AG10803 (cell line): ENCODE measurements at regions not wholly inside any gene's neighbourhood (a gene's known extent, or its start where the extent isn't known, plus 50 kb on each side); places are given as distances from the start of the nearest gene placed in this dataset.

Source experiments
- DNase-seq: peaks from one replicate; pipeline ENCODE4 v3.0.0; 2010; ENCODE audit warnings: low read depth
- H3K4me3 ChIP-seq: 2 replicates; pipeline ENCODE4 v1.5.1; 2011; ENCODE audit warnings: mild to moderate bottlenecking, low read length, control low read depth
- TF ChIP-seq, protein P1 (sequence below): conservative IDR thresholded peaks from 2 replicates; pipeline ENCODE4 v1.5.1; 2011; ENCODE audit warnings: mild to moderate bottlenecking, low read length, control low read depth, inconsistent platforms

DNA sequence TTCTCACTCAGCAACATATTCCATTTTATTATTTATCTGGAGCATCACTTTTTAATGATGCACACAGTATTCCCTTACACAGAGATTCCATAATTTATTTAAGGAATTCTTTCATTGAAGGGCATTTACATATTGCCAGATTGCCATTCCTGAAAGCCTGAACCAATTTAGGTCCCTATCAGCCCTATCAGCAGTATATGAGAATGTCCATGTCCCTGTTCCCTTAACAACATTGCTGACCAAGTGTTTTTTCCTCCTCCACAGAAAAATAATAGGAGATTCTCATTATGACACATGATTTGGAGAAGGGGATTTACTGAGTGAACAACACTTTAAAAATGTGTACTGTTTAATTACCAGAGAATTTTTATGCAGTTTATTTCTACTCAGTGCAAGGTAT, 90.1 kb upstream of the PHOX2B start:
- H3K4me3 ChIP-seq: no peak overlapping the region
- DNase-seq: no peak
- TF ChIP-seq, protein P1, sequence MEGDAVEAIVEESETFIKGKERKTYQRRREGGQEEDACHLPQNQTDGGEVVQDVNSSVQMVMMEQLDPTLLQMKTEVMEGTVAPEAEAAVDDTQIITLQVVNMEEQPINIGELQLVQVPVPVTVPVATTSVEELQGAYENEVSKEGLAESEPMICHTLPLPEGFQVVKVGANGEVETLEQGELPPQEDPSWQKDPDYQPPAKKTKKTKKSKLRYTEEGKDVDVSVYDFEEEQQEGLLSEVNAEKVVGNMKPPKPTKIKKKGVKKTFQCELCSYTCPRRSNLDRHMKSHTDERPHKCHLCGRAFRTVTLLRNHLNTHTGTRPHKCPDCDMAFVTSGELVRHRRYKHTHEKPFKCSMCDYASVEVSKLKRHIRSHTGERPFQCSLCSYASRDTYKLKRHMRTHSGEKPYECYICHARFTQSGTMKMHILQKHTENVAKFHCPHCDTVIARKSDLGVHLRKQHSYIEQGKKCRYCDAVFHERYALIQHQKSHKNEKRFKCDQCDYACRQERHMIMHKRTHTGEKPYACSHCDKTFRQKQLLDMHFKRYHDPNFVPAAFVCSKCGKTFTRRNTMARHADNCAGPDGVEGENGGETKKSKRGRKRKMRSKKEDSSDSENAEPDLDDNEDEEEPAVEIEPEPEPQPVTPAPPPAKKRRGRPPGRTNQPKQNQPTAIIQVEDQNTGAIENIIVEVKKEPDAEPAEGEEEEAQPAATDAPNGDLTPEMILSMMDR: no peak

DNA sequence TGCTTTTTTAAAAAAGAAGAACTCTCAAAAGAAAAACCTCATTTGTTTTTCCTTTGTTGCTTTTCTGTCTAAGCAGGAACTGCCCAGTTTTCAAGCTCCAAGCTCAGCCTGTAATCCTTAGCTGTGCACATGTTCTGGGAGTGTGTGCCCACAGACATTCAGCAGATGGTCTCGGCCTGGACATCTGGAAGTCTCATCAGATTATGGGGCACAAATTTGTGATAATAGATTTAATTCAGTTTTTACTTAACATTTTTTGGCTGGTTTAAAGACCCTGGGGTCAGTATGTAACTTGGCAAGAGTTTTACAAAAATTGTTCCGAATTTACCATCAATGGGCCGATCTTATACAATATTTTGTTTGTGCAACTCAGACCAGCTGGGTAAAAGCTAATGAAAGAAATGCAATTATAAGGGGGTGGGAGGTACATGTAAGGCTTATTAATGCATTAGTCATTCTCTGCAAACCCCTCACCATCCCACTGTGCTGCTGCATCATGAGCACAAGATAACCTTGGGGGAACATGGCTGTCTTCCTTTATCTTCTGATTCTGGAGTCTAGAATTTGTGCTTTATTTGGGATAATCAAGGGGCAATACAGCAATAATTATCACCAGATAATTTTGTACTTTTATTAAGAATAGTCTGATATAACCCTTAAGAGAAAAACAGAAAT, 86.9 kb upstream of the PHOX2B start:
- H3K4me3 ChIP-seq: no peak overlapping the region
- TF ChIP-seq, protein P1: no peak
- no peak for DNase-seq

DNA sequence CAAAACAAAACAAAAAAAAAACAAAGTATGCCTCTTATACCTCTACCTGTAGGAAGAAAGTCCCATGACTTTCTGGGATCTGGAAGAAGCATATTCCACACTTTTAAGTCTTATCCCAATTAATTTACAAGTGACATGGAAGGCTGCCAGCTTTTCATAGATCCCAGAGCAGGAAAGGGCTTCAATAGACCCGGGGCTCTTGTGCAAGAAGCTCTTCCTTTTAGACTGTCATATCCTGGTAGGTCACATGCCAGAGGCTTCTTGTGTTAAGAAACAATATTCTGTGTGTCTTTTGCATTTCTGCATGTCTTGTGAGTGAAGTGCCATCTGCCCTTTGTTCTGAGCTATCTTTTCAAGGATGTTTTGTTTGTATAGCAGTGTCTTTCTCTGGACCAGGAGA, 84.4 kb upstream of the PHOX2B start:
- TF ChIP-seq, protein P1: no peak
- DNase-seq: no peak
- no peak overlapping the region for H3K4me3 ChIP-seq

DNA sequence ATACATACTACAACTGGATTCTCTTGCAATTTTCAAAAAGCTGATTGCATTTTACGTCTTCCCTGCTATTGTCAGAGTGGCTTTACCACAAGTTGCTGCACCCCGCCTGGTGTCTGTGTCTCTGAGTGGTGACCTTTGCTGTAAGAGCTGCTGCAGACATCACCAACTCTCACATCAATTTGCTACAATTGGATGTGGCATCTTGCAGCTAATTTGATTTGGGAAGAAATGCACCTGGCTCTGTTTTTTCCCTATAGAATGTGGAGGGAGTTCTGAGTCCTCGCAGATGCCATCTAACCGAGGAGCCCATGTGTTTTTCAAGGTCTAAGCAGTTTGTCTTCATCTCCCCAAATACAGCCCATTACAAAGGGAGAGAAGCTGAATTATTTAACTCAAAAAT, 73.8 kb upstream of the PHOX2B start:
- no peak overlapping the region for H3K4me3 ChIP-seq
- TF ChIP-seq, protein P1: no peak
- DNase-seq: no peak

DNA sequence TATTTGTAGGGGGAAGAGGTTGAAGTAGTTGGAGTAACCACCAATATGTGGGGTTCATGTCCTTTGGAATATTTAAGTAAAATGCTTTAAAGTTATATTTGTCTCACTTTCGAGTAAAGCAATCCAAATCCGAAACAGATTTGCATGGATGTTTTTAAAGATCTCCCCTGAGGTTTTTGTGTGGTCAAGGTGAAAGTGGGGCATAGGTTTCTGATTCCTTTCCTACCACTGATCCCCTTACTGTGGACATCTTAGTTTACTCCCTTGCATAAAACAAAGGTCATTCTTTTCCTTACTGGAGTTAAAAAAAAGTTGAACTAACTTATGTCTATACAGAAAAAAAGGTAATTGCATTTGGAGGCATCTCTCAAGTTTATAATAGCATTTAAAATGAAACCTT, 71.9 kb upstream of the PHOX2B start:
- DNase-seq: no peak
- TF ChIP-seq, protein P1: no peak
- no peak overlapping the region for H3K4me3 ChIP-seq

DNA sequence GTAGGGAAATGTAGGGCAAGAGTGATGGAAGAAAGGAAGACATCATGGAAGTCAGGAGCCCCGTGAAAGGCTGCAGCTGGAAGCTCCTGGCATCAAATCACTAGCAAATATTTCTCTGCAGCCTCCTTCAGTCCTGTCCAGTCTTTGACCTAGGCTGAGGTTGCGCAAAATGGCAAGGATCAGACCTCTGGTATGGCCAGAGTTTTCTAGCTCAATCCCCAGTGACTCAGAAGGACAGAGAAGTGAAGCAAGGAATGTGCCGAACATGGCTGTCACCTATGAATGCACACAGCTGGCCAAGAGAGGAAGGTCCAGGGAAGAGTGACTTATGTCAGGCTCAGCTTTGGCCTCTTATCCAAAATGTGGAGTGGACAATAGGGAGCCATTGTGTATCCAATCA, 71.1 kb upstream of the PHOX2B start:
- DNase-seq: no peak
- TF ChIP-seq, protein P1: no peak
- no peak overlapping the region for H3K4me3 ChIP-seq

DNA sequence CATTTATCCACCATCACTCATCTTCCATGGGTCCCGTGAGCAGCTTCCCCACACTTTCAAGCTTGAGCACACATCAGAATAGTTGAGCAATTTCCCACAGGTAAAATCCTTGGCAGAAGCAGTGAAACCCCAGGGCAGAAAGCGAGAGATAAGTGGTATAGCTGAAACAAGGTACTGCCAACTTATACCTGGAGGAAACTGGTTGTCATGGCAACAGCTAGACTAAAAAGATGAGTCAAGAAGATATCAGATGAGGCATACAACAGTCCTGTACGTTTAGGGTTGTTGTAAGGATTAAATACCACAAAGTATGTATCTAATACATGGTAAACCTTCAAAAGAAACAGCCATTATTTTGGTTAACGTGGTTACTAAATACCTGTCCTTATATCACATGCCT, 66.9 kb upstream of the PHOX2B start:
- no peak for DNase-seq
- no peak overlapping the region for H3K4me3 ChIP-seq
- TF ChIP-seq, protein P1: no peak
